HG03066 (cell line): ENCODE measurements at regions not wholly inside any gene's neighbourhood (a gene's known extent, or its start where the extent isn't known, plus 50 kb on each side); places are given as distances from the start of the nearest gene placed in this dataset.

Source experiments
- ATAC-seq: cut with Tn5 transposase; IDR thresholded peaks from one replicate; pipeline ENCODE4 v1.9.1; 2021; ENCODE audit warnings: low read depth; ENCODE audit not compliant: unreplicated experiment

GRCh38 chr7:13322126-13322525, 634.7 kb downstream of the ARL4A start:
- no peak for ATAC-seq

GRCh38 chr7:13327669-13328068, 640.2 kb downstream of the ARL4A start:
- no peak for ATAC-seq

GRCh38 chr7:13333371-13333770, 645.9 kb downstream of the ARL4A start:
- ATAC-seq: no peak

GRCh38 chr7:13336227-13336626, 648.8 kb downstream of the ARL4A start:
- no peak for ATAC-seq

GRCh38 chr7:13352677-13353076, 636.8 kb downstream of the ETV1 start:
- ATAC-seq: no peak

GRCh38 chr7:13359656-13360055, 629.8 kb downstream of the ETV1 start:
- ATAC-seq: no peak

- no peak for ATAC-seq
These were observed 602.7 kb downstream of the ETV1 start for GRCh38 chr7:13386741-13387140.

- ATAC-seq: no peak
These were observed 581.6 kb downstream of the ETV1 start for GRCh38 chr7:13407911-13408310.

- ATAC-seq: no peak
These were observed 578.3 kb downstream of the ETV1 start for GRCh38 chr7:13411151-13411550.

GRCh38 chr7:13411636-13412035, 577.8 kb downstream of the ETV1 start:
- no peak for ATAC-seq

GRCh38 chr7:13414181-13414580, 575.3 kb downstream of the ETV1 start:
- ATAC-seq: no peak

- no peak for ATAC-seq
These were observed 574.8 kb downstream of the ETV1 start for GRCh38 chr7:13414661-13415107.

- ATAC-seq: no peak
These were observed 573.4 kb downstream of the ETV1 start for GRCh38 chr7:13416071-13416470.

- no peak for ATAC-seq
These were observed 572.9 kb downstream of the ETV1 start for GRCh38 chr7:13416544-13416943.

- ATAC-seq: no peak
These were observed 568.7 kb downstream of the ETV1 start for GRCh38 chr7:13420726-13421125.

GRCh38 chr7:13421776-13422175, 567.7 kb downstream of the ETV1 start:
- ATAC-seq: no peak

GRCh38 chr7:13433946-13434345, 555.5 kb downstream of the ETV1 start:
- no peak for ATAC-seq

- ATAC-seq: no peak
These were observed 547.2 kb downstream of the ETV1 start for GRCh38 chr7:13442226-13442625.

- no peak for ATAC-seq
These were observed 541.8 kb downstream of the ETV1 start for GRCh38 chr7:13447637-13448036.

- no peak for ATAC-seq
These were observed 541.2 kb downstream of the ETV1 start for GRCh38 chr7:13448243-13448642.

- ATAC-seq: no peak
These were observed 540.0 kb downstream of the ETV1 start for GRCh38 chr7:13449460-13449859.

GRCh38 chr7:13454916-13455592, 534.4 kb downstream of the ETV1 start:
- ATAC-seq: no peak

GRCh38 chr7:13457790-13458189, 531.7 kb downstream of the ETV1 start:
- ATAC-seq: no peak
